Memory B cell (primary cell): ENCODE measurements at regions not wholly inside any gene's neighbourhood (a gene's known extent, or its start where the extent isn't known, plus 50 kb on each side); places are given as distances from the start of the nearest gene placed in this dataset.

Experiments
- ATAC-seq: fragments of 150-1000 bp; cut with Tn5 transposase; 2 replicates; pipeline ENCODE4 v1.10.0; 2021; ENCODE audit warnings: low read depth, mild to moderate bottlenecking, moderate library complexity
- DNase-seq, 2 donors: peaks; one replicate each; pipeline ENCODE4 v3.0.0; 2022; ENCODE audit warnings: low spot score in 2 of 2
- H3K27ac Mint-ChIP-seq: one replicate; pipeline ENCODE4 v1.8.0; 2022; ENCODE audit warnings: mild to moderate bottlenecking, moderate library complexity, mixed read lengths
- H3K27me3 Mint-ChIP-seq: one replicate; pipeline ENCODE4 v1.8.0; 2022; ENCODE audit warnings: mixed read lengths
- H3K36me3 Mint-ChIP-seq: one replicate; pipeline ENCODE4 v1.8.0; 2022; ENCODE audit warnings: mild to moderate bottlenecking, mixed read lengths
- H3K4me1 Mint-ChIP-seq: one replicate; pipeline ENCODE4 v1.8.0; 2022; ENCODE audit warnings: mixed read lengths
- H3K4me3 Mint-ChIP-seq: one replicate; pipeline ENCODE4 v1.8.0; 2022; ENCODE audit warnings: mild to moderate bottlenecking, moderate library complexity, mixed read lengths
- H3K9me3 Mint-ChIP-seq: one replicate; pipeline ENCODE4 v1.8.0; 2022; ENCODE audit warnings: mixed read lengths

GRCh38 chr6:67287566-67287965 lies 1347.5 kb upstream of the ADGRB3 start:
- no peaks in the 10 kb centered on the region for H3K27me3 Mint-ChIP-seq
- H3K4me3 Mint-ChIP-seq = no peak overlapping the region
- H3K9me3 Mint-ChIP-seq = no peaks in the 10 kb centered on the region
- ATAC-seq (no peak), DNase-seq (no peak)
- no peaks in the 10 kb centered on the region for H3K36me3 Mint-ChIP-seq
- no peak overlapping the region for H3K27ac Mint-ChIP-seq
- no peaks in the 10 kb centered on the region for H3K4me1 Mint-ChIP-seq

- DNase-seq (no peak), ATAC-seq (no peak)
- H3K4me1 Mint-ChIP-seq = no peaks in the 10 kb centered on the region
- H3K9me3 Mint-ChIP-seq = no peaks in the 10 kb centered on the region
- H3K4me3 Mint-ChIP-seq = no peak overlapping the region
- no peaks in the 10 kb centered on the region for H3K27me3 Mint-ChIP-seq
- no peaks in the 10 kb centered on the region for H3K36me3 Mint-ChIP-seq
- H3K27ac Mint-ChIP-seq = no peak overlapping the region
Observed at GRCh38 chr6:67285770-67286495, 1349.1 kb upstream of the ADGRB3 start.

DNA sequence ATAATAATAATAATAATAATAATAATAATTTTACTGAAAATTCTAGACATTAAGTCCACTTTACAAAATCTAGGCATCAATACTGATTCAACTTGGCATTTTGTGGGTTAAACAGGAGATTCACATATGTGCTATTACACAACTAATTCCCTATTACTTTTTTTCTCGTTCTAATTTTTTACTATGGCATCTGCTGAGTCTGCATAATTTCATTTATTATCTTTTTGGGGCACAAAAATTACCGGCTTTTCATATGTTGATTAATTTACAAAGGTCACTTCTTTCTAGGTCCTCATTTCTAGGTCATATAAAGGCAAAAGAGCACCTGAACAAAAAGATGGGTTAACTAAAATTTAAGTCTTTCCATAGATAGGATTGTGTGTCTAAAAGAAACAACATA lies 1357.8 kb upstream of the ADGRB3 start:
- ATAC-seq = no peak
- no peak for DNase-seq
- no peaks in the 10 kb centered on the region for H3K36me3 Mint-ChIP-seq
- H3K27ac Mint-ChIP-seq = no peak overlapping the region
- peaks cover 2% of the 10 kb centered on the region for H3K9me3 Mint-ChIP-seq
- no peaks in the 10 kb centered on the region for H3K27me3 Mint-ChIP-seq
- H3K4me1 Mint-ChIP-seq = no peaks in the 10 kb centered on the region
- H3K4me3 Mint-ChIP-seq = no peak overlapping the region

- no peaks in the 10 kb centered on the region for H3K36me3 Mint-ChIP-seq
- ATAC-seq = no peak
- H3K27me3 Mint-ChIP-seq = no peaks in the 10 kb centered on the region
- no peak overlapping the region for H3K4me3 Mint-ChIP-seq
- H3K9me3 Mint-ChIP-seq = peaks cover 8% of the 10 kb centered on the region
- H3K27ac Mint-ChIP-seq = no peak overlapping the region
- no peak for DNase-seq
- no peaks in the 10 kb centered on the region for H3K4me1 Mint-ChIP-seq
Observed at GRCh38 chr6:67265996-67266921, 1368.8 kb upstream of the ADGRB3 start.

- DNase-seq (no peak), ATAC-seq (no peak)
- Mint-ChIP-seq H3K36me3 (no peaks in the 10 kb centered on the region), H3K9me3 (peaks cover 3% of the 10 kb centered on the region), H3K27ac (no peak overlapping the region), H3K27me3 (no peaks in the 10 kb centered on the region), H3K4me3 (no peak overlapping the region), H3K4me1 (no peaks in the 10 kb centered on the region)
Observed at GRCh38 chr6:67252663-67253062, 1382.4 kb upstream of the ADGRB3 start.

DNA sequence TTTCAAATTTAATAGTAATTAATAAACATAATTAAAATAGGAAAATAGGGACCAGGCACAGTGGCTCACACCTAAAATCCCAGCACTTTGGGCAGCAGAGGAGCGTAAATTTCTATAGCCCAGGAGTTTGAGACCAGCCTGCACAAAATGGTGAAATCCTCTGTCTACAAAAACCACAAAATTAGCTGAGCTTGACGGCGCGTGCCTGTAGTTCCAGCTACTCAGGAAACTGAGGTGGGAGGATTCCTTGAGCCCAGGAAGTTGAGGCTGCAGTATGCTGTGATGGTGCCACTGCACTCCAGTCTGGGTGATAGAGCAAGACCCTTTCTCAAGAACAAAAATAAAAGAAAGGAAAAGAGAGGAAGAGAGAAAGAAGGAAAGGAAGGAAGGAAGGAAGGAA lies 1387.0 kb upstream of the ADGRB3 start:
- H3K27ac Mint-ChIP-seq = no peak overlapping the region
- no peaks in the 10 kb centered on the region for H3K9me3 Mint-ChIP-seq
- H3K4me1 Mint-ChIP-seq = no peaks in the 10 kb centered on the region
- no peaks in the 10 kb centered on the region for H3K36me3 Mint-ChIP-seq
- DNase-seq (no peak), ATAC-seq (no peak)
- H3K4me3 Mint-ChIP-seq = no peak overlapping the region
- no peaks in the 10 kb centered on the region for H3K27me3 Mint-ChIP-seq

GRCh38 chr6:67244037-67244436 lies 1391.0 kb upstream of the ADGRB3 start:
- Mint-ChIP-seq H3K9me3 (no peaks in the 10 kb centered on the region), H3K4me3 (no peak overlapping the region), H3K4me1 (no peaks in the 10 kb centered on the region), H3K36me3 (no peaks in the 10 kb centered on the region), H3K27ac (no peak overlapping the region), H3K27me3 (no peaks in the 10 kb centered on the region)
- DNase-seq (no peak), ATAC-seq (no peak)

- DNase-seq (no peak), ATAC-seq (no peak)
- no peak overlapping the region for H3K4me3 Mint-ChIP-seq
- H3K27ac Mint-ChIP-seq = no peak overlapping the region
- H3K4me1 Mint-ChIP-seq = no peaks in the 10 kb centered on the region
- H3K36me3 Mint-ChIP-seq = no peaks in the 10 kb centered on the region
- peaks cover 3% of the 10 kb centered on the region for H3K9me3 Mint-ChIP-seq
- H3K27me3 Mint-ChIP-seq = no peaks in the 10 kb centered on the region
Observed at GRCh38 chr6:67237277-67237676, 1397.8 kb upstream of the ADGRB3 start.

DNA sequence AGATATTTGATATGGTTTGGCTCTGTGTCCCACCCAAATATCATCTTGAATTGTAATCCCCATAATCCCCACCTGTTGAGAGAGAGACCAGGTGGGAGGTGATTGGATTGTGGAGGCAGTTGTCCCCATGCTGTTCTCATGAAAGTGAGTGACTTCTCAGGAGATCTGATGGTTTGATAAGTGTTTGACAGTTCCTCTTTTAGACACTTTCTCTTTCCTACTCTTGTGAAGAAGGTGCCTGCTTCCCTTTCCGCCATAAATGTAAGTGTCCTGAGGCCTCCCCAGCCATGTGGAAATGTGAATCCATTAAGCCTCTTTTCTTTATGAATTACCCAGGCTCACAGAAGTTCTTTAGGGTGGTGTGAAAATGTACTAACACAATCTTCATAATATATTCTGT lies 1404.0 kb upstream of the ADGRB3 start:
- no peaks in the 10 kb centered on the region for H3K27me3 Mint-ChIP-seq
- no peaks in the 10 kb centered on the region for H3K36me3 Mint-ChIP-seq
- H3K4me3 Mint-ChIP-seq = no peak overlapping the region
- ATAC-seq (no peak), DNase-seq (no peak)
- no peaks in the 10 kb centered on the region for H3K4me1 Mint-ChIP-seq
- peaks cover 5% of the 10 kb centered on the region for H3K9me3 Mint-ChIP-seq
- H3K27ac Mint-ChIP-seq = no peak overlapping the region

DNA sequence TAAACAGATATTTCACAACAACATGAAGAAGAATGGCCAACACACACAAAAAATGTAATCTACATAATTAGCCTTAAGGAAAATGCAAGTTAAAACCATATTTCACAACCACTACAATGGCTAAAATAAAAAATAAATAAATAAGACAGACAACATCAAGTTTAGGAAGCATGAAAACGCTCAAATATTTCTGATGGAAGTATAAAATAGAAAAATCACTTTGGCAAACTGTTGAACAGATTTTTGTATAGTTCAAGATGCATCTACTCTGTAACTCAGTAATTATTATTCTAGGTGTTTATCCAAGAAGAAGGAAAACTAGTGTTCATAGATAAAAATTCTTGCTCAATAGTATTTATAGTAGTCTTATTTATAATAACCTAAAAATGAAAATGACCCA lies 1410.1 kb upstream of the ADGRB3 start:
- Mint-ChIP-seq H3K4me3 (no peak overlapping the region), H3K36me3 (no peaks in the 10 kb centered on the region), H3K27ac (no peak overlapping the region), H3K9me3 (peaks cover 6% of the 10 kb centered on the region), H3K27me3 (no peaks in the 10 kb centered on the region), H3K4me1 (no peaks in the 10 kb centered on the region)
- no peak for DNase-seq
- no peak for ATAC-seq

DNA sequence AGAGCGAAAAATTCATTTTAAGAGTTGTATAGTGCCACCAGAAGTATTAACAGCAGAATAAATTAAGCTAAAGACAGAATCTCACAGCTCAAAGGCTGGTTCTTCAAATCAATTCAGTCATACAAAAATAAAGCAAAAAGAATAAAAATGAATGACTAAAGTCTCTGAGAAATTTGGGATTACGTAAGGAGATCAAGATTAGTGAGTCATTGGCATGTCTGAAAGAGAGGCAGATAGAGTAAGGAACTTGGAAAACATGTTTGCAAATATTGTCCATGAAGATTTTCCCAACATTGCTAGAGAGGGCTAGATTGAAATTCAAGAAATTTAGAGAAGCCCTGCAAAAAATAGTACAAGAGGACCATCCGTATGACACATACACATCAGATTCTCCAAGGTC lies 1413.9 kb upstream of the ADGRB3 start:
- no peak for DNase-seq
- H3K36me3 Mint-ChIP-seq = no peaks in the 10 kb centered on the region
- no peak for ATAC-seq
- no peaks in the 10 kb centered on the region for H3K27me3 Mint-ChIP-seq
- H3K4me3 Mint-ChIP-seq = no peak overlapping the region
- H3K9me3 Mint-ChIP-seq = peaks cover 4% of the 10 kb centered on the region
- H3K4me1 Mint-ChIP-seq = no peaks in the 10 kb centered on the region
- H3K27ac Mint-ChIP-seq = no peak overlapping the region

- Mint-ChIP-seq H3K27ac (no peak overlapping the region), H3K9me3 (peaks cover 4% of the 10 kb centered on the region), H3K4me1 (no peaks in the 10 kb centered on the region), H3K4me3 (no peak overlapping the region), H3K27me3 (no peaks in the 10 kb centered on the region), H3K36me3 (no peaks in the 10 kb centered on the region)
- ATAC-seq (no peak), DNase-seq (no peak)
Observed at GRCh38 chr6:67219346-67219745, 1415.7 kb upstream of the ADGRB3 start.

- H3K4me1 Mint-ChIP-seq = no peaks in the 10 kb centered on the region
- no peak for DNase-seq
- H3K4me3 Mint-ChIP-seq = no peak overlapping the region
- peaks cover 3% of the 10 kb centered on the region for H3K9me3 Mint-ChIP-seq
- no peaks in the 10 kb centered on the region for H3K27me3 Mint-ChIP-seq
- no peaks in the 10 kb centered on the region for H3K36me3 Mint-ChIP-seq
- no peak for ATAC-seq
- H3K27ac Mint-ChIP-seq = no peak overlapping the region
Observed at GRCh38 chr6:67212584-67212983, 1422.5 kb upstream of the ADGRB3 start.

DNA sequence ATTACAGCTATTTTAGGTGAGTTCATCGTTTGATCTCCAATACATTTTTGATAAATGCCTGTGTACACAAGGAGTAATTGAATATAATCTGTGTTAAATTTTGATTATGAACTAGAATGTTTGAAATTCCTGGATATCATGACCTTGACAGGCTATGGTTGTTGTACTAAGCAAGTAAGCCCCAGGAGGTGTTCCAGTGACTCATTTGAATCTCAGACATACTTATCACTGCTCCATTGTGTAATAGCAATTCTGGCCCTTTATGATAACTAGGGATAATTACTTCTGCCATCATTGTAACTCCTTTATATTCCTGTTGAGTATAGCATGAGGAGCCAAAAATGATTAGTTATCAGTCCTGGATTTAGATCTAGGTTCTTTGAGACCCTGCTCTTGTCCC lies 1424.6 kb upstream of the ADGRB3 start:
- Mint-ChIP-seq H3K36me3 (no peaks in the 10 kb centered on the region), H3K27ac (no peak overlapping the region), H3K4me1 (no peaks in the 10 kb centered on the region), H3K27me3 (no peaks in the 10 kb centered on the region), H3K9me3 (peaks cover 7% of the 10 kb centered on the region), H3K4me3 (no peak overlapping the region)
- no peak for ATAC-seq
- DNase-seq = no peak
